Astrocyte (in vitro differentiated cells and primary cell): ENCODE measurements at regions not wholly inside any gene's neighbourhood (a gene's known extent, or its start where the extent isn't known, plus 50 kb on each side); places are given as distances from the start of the nearest gene placed in this dataset.
A peak's percentile ranks its signal among the peaks of the same experiment; 100 is the strongest.

Experiments used
- DNase-seq: peaks from one replicate; pipeline ENCODE4 v3.0.0-alpha.2; 2010; ENCODE audit warnings: low read depth
- FAIRE-seq: peaks from 2 replicates; lab custom pipeline; 2011; peaks lifted over from hg19 to GRCh38; lab: Jason Lieb, UNC
- H2AFZ ChIP-seq: 2 replicates; pipeline ENCODE4 v1.6.0; 2012; ENCODE audit warnings: low read depth, low read length, inconsistent platforms
- H3K27ac ChIP-seq: 2 replicates; pipeline ENCODE4 v1.5.1; 2011; ENCODE audit warnings: low read depth, low read length, inconsistent platforms
- H3K27me3 ChIP-seq: 2 replicates; pipeline ENCODE4 v1.6.0; 2011; ENCODE audit warnings: low read length, inconsistent platforms; ENCODE audit not compliant: insufficient read depth
- H3K36me3 ChIP-seq: 2 replicates; pipeline ENCODE4 v1.5.1; 2011; ENCODE audit warnings: low read length, inconsistent platforms; ENCODE audit not compliant: insufficient read depth
- H3K4me1 ChIP-seq: 2 replicates; pipeline ENCODE4 v1.5.1; 2011; ENCODE audit warnings: low read length, inconsistent platforms; ENCODE audit not compliant: insufficient read depth
- H3K4me2 ChIP-seq: 2 replicates; pipeline ENCODE4 v1.6.0; 2012; ENCODE audit warnings: low read length, inconsistent platforms
- H3K4me3 ChIP-seq: 2 replicates; pipeline ENCODE4 v1.5.1; 2011; ENCODE audit warnings: low read depth, mild to moderate bottlenecking, low read length, inconsistent platforms; ENCODE audit not compliant: insufficient read depth
- H3K79me2 ChIP-seq: 2 replicates; pipeline ENCODE4 v1.6.0; 2012; ENCODE audit warnings: mild to moderate bottlenecking, low read length, inconsistent platforms; ENCODE audit not compliant: insufficient read depth
- H3K9ac ChIP-seq: 2 replicates; pipeline ENCODE4 v1.6.0; 2012; ENCODE audit warnings: mild to moderate bottlenecking, low read length, inconsistent platforms
- H3K9me3 ChIP-seq: 2 replicates; pipeline ENCODE4 v1.5.1; 2012; ENCODE audit warnings: low read depth, mild to moderate bottlenecking, low read length, inconsistent platforms; ENCODE audit not compliant: insufficient read depth
- H4K20me1 ChIP-seq: 2 replicates; pipeline ENCODE4 v1.6.0; 2012; ENCODE audit warnings: low read length, inconsistent platforms; ENCODE audit not compliant: insufficient read depth
- H3K27ac Mint-ChIP-seq: one replicate; pipeline ENCODE4 v1.8.0; 2021; ENCODE audit warnings: mild to moderate bottlenecking, mixed read lengths; ENCODE audit not compliant: unreplicated experiment
- H3K27me3 Mint-ChIP-seq: one replicate; pipeline ENCODE4 v1.8.0; 2021; ENCODE audit warnings: low read depth, mixed read lengths; ENCODE audit not compliant: unreplicated experiment
- H3K36me3 Mint-ChIP-seq: one replicate; pipeline ENCODE4 v1.8.0; 2021; ENCODE audit warnings: low read depth, mixed read lengths; ENCODE audit not compliant: unreplicated experiment
- H3K4me1 Mint-ChIP-seq: one replicate; pipeline ENCODE4 v1.8.0; 2021; ENCODE audit warnings: low read depth, mixed read lengths; ENCODE audit not compliant: unreplicated experiment
- H3K4me3 Mint-ChIP-seq: one replicate; pipeline ENCODE4 v1.8.0; 2021; ENCODE audit warnings: mild to moderate bottlenecking, moderate library complexity, mixed read lengths; ENCODE audit not compliant: unreplicated experiment
- H3K9me3 Mint-ChIP-seq: one replicate; pipeline ENCODE4 v1.8.0; 2021; ENCODE audit warnings: mild to moderate bottlenecking, mixed read lengths; ENCODE audit not compliant: unreplicated experiment
- CTCF ChIP-seq: IDR thresholded peaks from 2 replicates; pipeline ENCODE4 v1.5.1; 2011; ENCODE audit warnings: low read depth, mild to moderate bottlenecking, inconsistent platforms, low read length, moderate library complexity; ENCODE audit not compliant: insufficient read depth
- EZH2 ChIP-seq: IDR thresholded peaks from 2 replicates; pipeline ENCODE4 v1.6.1; 2012; ENCODE audit warnings: mild to moderate bottlenecking, low read length, inconsistent platforms; ENCODE audit not compliant: insufficient read depth

DNA sequence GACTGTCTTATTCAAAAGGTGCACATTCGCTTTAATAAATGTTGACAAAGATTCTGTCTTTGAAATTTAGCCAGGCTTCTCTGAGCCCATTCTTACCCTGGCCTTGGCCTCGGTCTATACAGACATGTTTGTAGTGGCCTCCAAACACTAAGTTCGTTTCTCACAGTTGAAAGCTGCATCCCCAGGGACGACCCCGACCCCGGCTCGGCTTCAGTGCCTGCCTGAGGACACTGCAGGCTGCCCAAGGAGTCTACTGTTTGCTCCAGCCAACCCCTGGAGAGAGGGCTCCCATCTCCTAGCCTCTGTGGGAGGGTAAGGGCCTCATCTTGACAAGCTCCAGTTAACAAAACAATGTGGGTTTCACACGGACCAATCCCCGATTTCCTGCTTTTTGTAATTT is 390.6 kb upstream of the ZFP42 start:
- no peak overlapping the region for H3K4me3 Mint-ChIP-seq
- TF ChIP-seq CTCF (no peak), EZH2 (no peak)

GRCh38 chr4:187606581-187606980 is 389.0 kb upstream of the ZFP42 start:
- Histone ChIP-seq H4K20me1 (no peaks in the 10 kb centered on the region), H3K9me3 (no peaks in the 10 kb centered on the region), H2AFZ (no peak overlapping the region), H3K27me3 (no peaks in the 10 kb centered on the region), H3K4me3 (no peak overlapping the region), H3K36me3 (no peaks in the 10 kb centered on the region), H3K27ac (no peak overlapping the region), H3K9ac (no peak overlapping the region), H3K79me2 (no peaks in the 10 kb centered on the region), H3K4me2 (no peak overlapping the region), H3K4me1 (peaks cover 26% of the 10 kb centered on the region)
- peak overlapping the region; percentile 92 for H3K27ac Mint-ChIP-seq
- peaks cover 43% of the 10 kb centered on the region for H3K4me1 Mint-ChIP-seq
- no peaks in the 10 kb centered on the region for H3K9me3 Mint-ChIP-seq
- TF ChIP-seq CTCF (peak; percentile 90), EZH2 (no peak)
- H3K4me3 Mint-ChIP-seq: no peak overlapping the region
- peak; percentile 73 for FAIRE-seq
- no peaks in the 10 kb centered on the region for H3K36me3 Mint-ChIP-seq
- no peaks in the 10 kb centered on the region for H3K27me3 Mint-ChIP-seq
- peak; percentile 13 for DNase-seq

More for the DNA sequence above, 390.6 kb upstream of the ZFP42 start:
- Mint-ChIP-seq H3K27ac (no peak overlapping the region), H3K9me3 (no peaks in the 10 kb centered on the region), H3K27me3 (no peaks in the 10 kb centered on the region), H3K36me3 (no peaks in the 10 kb centered on the region), H3K4me1 (peaks cover 50% of the 10 kb centered on the region)
- no peak for DNase-seq
- no peak overlapping the region for H3K4me2 ChIP-seq
- no peaks in the 10 kb centered on the region for H3K9me3 ChIP-seq
- no peaks in the 10 kb centered on the region for H3K27me3 ChIP-seq
- H3K79me2 ChIP-seq: no peaks in the 10 kb centered on the region
- H3K36me3 ChIP-seq: no peaks in the 10 kb centered on the region
- no peak overlapping the region for H3K27ac ChIP-seq
- H4K20me1 ChIP-seq: no peaks in the 10 kb centered on the region
- H3K4me1 ChIP-seq: peaks cover 30% of the 10 kb centered on the region
- no peak for FAIRE-seq
- no peak overlapping the region for H3K9ac ChIP-seq
- peak overlapping the region; percentile 39 for H2AFZ ChIP-seq
- no peak overlapping the region for H3K4me3 ChIP-seq

DNA sequence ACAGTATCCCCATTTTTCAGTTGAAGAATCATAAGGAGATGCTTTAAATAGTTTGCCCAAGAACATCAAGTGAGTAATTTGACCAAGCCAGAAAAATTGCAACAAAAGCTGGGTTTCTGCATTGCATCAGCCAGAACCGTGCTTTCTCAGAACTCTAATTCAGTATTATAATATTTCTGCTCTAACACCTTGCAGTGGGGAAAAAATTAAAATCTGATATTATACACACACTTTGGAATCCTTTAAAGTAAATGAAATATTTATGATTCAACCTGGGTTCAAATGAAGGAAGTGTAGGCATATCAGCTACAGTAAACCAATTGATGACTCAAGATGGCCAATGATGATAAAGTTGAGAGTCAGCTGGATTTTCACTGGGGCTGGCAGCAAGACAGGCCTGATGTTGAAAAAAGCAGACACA is 387.6 kb upstream of the ZFP42 start:
- Mint-ChIP-seq H3K36me3 (no peaks in the 10 kb centered on the region), H3K4me1 (peaks cover 32% of the 10 kb centered on the region), H3K27ac (peak overlapping the region; percentile 92), H3K9me3 (no peaks in the 10 kb centered on the region), H3K27me3 (no peaks in the 10 kb centered on the region), H3K4me3 (no peak overlapping the region)
- Histone ChIP-seq H3K27me3 (no peaks in the 10 kb centered on the region), H3K27ac (peak overlapping the region; percentile 21), H2AFZ (no peak overlapping the region), H3K79me2 (no peaks in the 10 kb centered on the region), H3K4me3 (no peak overlapping the region), H3K9me3 (no peaks in the 10 kb centered on the region), H3K9ac (no peak overlapping the region), H3K4me1 (peaks cover 12% of the 10 kb centered on the region), H3K4me2 (peak overlapping the region; percentile 23), H3K36me3 (no peaks in the 10 kb centered on the region), H4K20me1 (no peaks in the 10 kb centered on the region)
- FAIRE-seq (peak; percentile 34), DNase-seq (peak; percentile 65)
- TF ChIP-seq EZH2 (no peak), CTCF (no peak)
